ENCODE measurements at regions not wholly inside any gene's neighbourhood (a gene's known extent, or its start where the extent isn't known, plus 50 kb on each side); places are given as distances from the start of the nearest gene placed in this dataset.

- H3K9ac ChIP-seq (ENCODE audit: insufficient read depth, low read length, poor library complexity, severe bottlenecking), result no peak overlapping the region
- Mint-ChIP-seq H3K27me3 (ENCODE audit: low read depth in 3 of 3) (no peaks in the 10 kb centered on the region), H3K36me3 (no peaks in the 10 kb centered on the region), H3K4me1 (no peaks in the 10 kb centered on the region), H3K27ac (no peak overlapping the region), H3K9me3 (peaks cover 0 to 16% (median 3%) of the 10 kb centered on the region in 7 donors), H3K4me3 (no peak overlapping the region)
- WGBS (ENCODE audit: insufficient coverage), result 40% methylated on average over 1 of the region's 1 CpG
- no peak overlapping the region for H2AFZ ChIP-seq (ENCODE audit: insufficient read depth, low read depth, low read length, poor library complexity, severe bottlenecking)
- no peak overlapping the region for H3K4me2 ChIP-seq (replicated peaks; ENCODE audit: extremely low read depth, low read length, poor library complexity, severe bottlenecking)
- intact Hi-C loops (cut with micrococcal nuclease), result no loop called here
- TF ChIP-seq CTCF (IDR thresholded peaks at IDR 0.05), result no peak
- H3K4me1 ChIP-seq (ENCODE audit: control insufficient read depth in 1 of 2, insufficient read depth in 2 of 2, low read length in 2 of 2), result no peaks in the 10 kb centered on the region
- no peaks in the 10 kb centered on the region for H4K20me1 ChIP-seq (ENCODE audit: insufficient read depth, low read length)
- H3K27ac ChIP-seq (ENCODE audit: low read depth in 1 of 2, low read length in 2 of 2), result no peak overlapping the region
- DNase-seq, result no peak
- no peaks in the 10 kb centered on the region for H3K36me3 ChIP-seq (replicated peaks in 1 of 2; ENCODE audit: control insufficient read depth in 1 of 2, insufficient read depth in 2 of 2, low read length in 2 of 2)
- no peaks in the 10 kb centered on the region for H3K79me2 ChIP-seq (ENCODE audit: insufficient read depth, low read length)
- no peaks in the 10 kb centered on the region for H3K27me3 ChIP-seq (ENCODE audit: control insufficient read depth in 2 of 2, insufficient read depth in 2 of 2, low read length in 2 of 2)
- no peaks in the 10 kb centered on the region for H3K9me3 ChIP-seq (replicated peaks in 1 of 2; ENCODE audit: control insufficient read depth in 1 of 2, insufficient read depth in 1 of 2, low read length in 2 of 2)
- no peak overlapping the region for H3K4me3 ChIP-seq (replicated peaks in 1 of 3; ENCODE audit: low read depth in 2 of 3, low read length in 3 of 3)
These were observed 220.0 kb downstream of the TRPC6 start for GRCh38 chr11:101363706-101364275.

DNA sequence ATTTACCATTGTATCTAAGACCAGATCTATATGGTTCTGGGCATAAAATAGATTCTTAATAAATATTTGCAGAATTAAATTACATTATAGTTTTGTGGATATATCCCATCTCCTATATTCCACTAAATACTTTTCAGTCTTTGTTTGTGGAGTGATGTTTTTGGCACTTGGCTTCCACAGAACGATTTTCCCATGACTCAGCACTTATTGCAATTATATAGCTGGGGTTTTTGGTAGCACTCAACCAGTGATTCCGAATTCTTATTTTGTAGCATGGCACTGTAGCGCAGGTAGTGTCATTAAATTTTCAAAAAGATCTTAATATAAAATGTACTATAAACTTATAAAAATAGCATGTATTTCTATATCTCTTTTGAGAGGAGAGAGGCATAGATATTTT is 221.2 kb downstream of the TRPC6 start:
- H3K4me3 Mint-ChIP-seq, result no peak overlapping the region
- H3K4me1 Mint-ChIP-seq, result no peaks in the 10 kb centered on the region
- no peak for TF ChIP-seq CTCF (IDR thresholded peaks at IDR 0.05)
- Histone ChIP-seq H4K20me1 (ENCODE audit: insufficient read depth, low read length) (no peaks in the 10 kb centered on the region), H3K4me1 (ENCODE audit: control insufficient read depth in 1 of 2, insufficient read depth in 2 of 2, low read length in 2 of 2) (no peaks in the 10 kb centered on the region), H3K27me3 (ENCODE audit: control insufficient read depth in 2 of 2, insufficient read depth in 2 of 2, low read length in 2 of 2) (no peaks in the 10 kb centered on the region), H3K9ac (ENCODE audit: insufficient read depth, low read length, poor library complexity, severe bottlenecking) (no peak overlapping the region), H3K79me2 (ENCODE audit: insufficient read depth, low read length) (no peaks in the 10 kb centered on the region), H3K4me3 (replicated peaks in 1 of 3; ENCODE audit: low read depth in 2 of 3, low read length in 3 of 3) (no peak overlapping the region), H2AFZ (ENCODE audit: insufficient read depth, low read depth, low read length, poor library complexity, severe bottlenecking) (no peak overlapping the region), H3K36me3 (replicated peaks in 1 of 2; ENCODE audit: control insufficient read depth in 1 of 2, insufficient read depth in 2 of 2, low read length in 2 of 2) (no peaks in the 10 kb centered on the region), H3K27ac (ENCODE audit: low read depth in 1 of 2, low read length in 2 of 2) (no peak overlapping the region), H3K4me2 (replicated peaks; ENCODE audit: extremely low read depth, low read length, poor library complexity, severe bottlenecking) (no peak overlapping the region), H3K9me3 (replicated peaks in 1 of 2; ENCODE audit: control insufficient read depth in 1 of 2, insufficient read depth in 1 of 2, low read length in 2 of 2) (no peaks in the 10 kb centered on the region)
- H3K27ac Mint-ChIP-seq, result no peak overlapping the region
- H3K27me3 Mint-ChIP-seq (ENCODE audit: low read depth in 3 of 3), result no peaks in the 10 kb centered on the region
- peaks cover 0 to 12% (median 3%) of the 10 kb centered on the region in 7 donors for H3K9me3 Mint-ChIP-seq
- H3K36me3 Mint-ChIP-seq, result no peaks in the 10 kb centered on the region
- intact Hi-C loops (cut with micrococcal nuclease), result no loop called here
- WGBS (ENCODE audit: insufficient coverage), result no CpG with 5 or more reads among the region's 3 CpGs
- no peak for DNase-seq
